Fibroblast of lung (primary cell): ENCODE measurements at regions not wholly inside any gene's neighbourhood (a gene's known extent, or its start where the extent isn't known, plus 50 kb on each side); places are given as distances from the start of the nearest gene placed in this dataset.
A peak's percentile ranks its signal among the peaks of the same experiment; 100 is the strongest.

Experiments
- DNase-seq, 2 donors: peaks; one replicate each; pipeline versions ENCODE4 v3.0.0 to v3.0.0-alpha.2; 2010; ENCODE audit warnings: low read depth in 2 of 2
- H2AFZ ChIP-seq: 2 replicates; pipeline ENCODE4 v1.5.1; 2012; ENCODE audit warnings: low read length, control low read depth, inconsistent platforms
- H3K27ac ChIP-seq: 2 replicates; pipeline ENCODE4 v1.5.1; 2011; ENCODE audit warnings: low read length, control low read depth; ENCODE audit not compliant: insufficient read depth
- H3K27me3 ChIP-seq: 2 replicates; pipeline ENCODE4 v1.5.1; 2011; ENCODE audit warnings: mild to moderate bottlenecking, low read length; ENCODE audit not compliant: control insufficient read depth, insufficient read depth
- H3K36me3 ChIP-seq: 2 replicates; pipeline ENCODE4 v1.5.1; 2011; ENCODE audit warnings: low read length; ENCODE audit not compliant: control insufficient read depth, insufficient read depth
- H3K4me1 ChIP-seq: 2 replicates; pipeline ENCODE4 v1.5.1; 2011; ENCODE audit warnings: low read length; ENCODE audit not compliant: control insufficient read depth, insufficient read depth; ENCODE audit errors: extremely low read depth
- H3K4me2 ChIP-seq: 2 replicates; pipeline ENCODE4 v1.5.1; 2011; ENCODE audit warnings: low read length, control low read depth; ENCODE audit not compliant: insufficient read depth; ENCODE audit errors: extremely low read depth
- H3K4me3 ChIP-seq, 4 experiments: fragments of 200-600 bp in 1 of 4; sonication (generic) in 1 of 4; replicated peaks in 1 of 4; 2 replicates each; pipeline ENCODE4 v1.5.1; 2011 to 2016; ENCODE audit warnings: low read length in 4 of 4, low read depth in 3 of 4, mild to moderate bottlenecking in 3 of 4, control low read depth in 2 of 4, inconsistent platforms in 1 of 4, mixed read lengths in 1 of 4; ENCODE audit not compliant: insufficient read depth in 1 of 4; ENCODE audit errors: control extremely low read depth in 1 of 4
- H3K79me2 ChIP-seq: 2 replicates; pipeline ENCODE4 v1.5.1; 2012; ENCODE audit warnings: mild to moderate bottlenecking, low read length, inconsistent platforms; ENCODE audit not compliant: control insufficient read depth, insufficient read depth
- H3K9ac ChIP-seq: 2 replicates; pipeline ENCODE4 v1.5.1; 2011; ENCODE audit warnings: mild to moderate bottlenecking, low read length, control low read depth; ENCODE audit not compliant: insufficient read depth
- H3K9me3 ChIP-seq: 2 replicates; pipeline ENCODE4 v1.5.1; 2012; ENCODE audit warnings: low read depth, low read length; ENCODE audit not compliant: control insufficient read depth, insufficient read depth
- H4K20me1 ChIP-seq: 2 replicates; pipeline ENCODE4 v1.5.1; 2011; ENCODE audit warnings: low read length; ENCODE audit not compliant: control insufficient read depth, insufficient read depth; ENCODE audit errors: extremely low read depth
- EZH2 ChIP-seq: IDR thresholded peaks from 2 replicates; pipeline ENCODE4 v1.5.1; 2012; ENCODE audit warnings: low read length, control low read depth, mild to moderate bottlenecking; ENCODE audit errors: missing control alignments
- TF ChIP-seq, protein P1 (sequence below), 2 donors: IDR thresholded peaks in 1 of 2; conservative IDR thresholded peaks in 1 of 2; 1 replicate in 1 of 2; 2 replicates in 1 of 2; pipeline ENCODE4 v1.5.1; 2011 to 2012; ENCODE audit warnings: low read length in 2 of 2, control low read depth in 1 of 2, inconsistent platforms in 1 of 2, low read depth in 1 of 2, mild to moderate bottlenecking in 1 of 2

DNA sequence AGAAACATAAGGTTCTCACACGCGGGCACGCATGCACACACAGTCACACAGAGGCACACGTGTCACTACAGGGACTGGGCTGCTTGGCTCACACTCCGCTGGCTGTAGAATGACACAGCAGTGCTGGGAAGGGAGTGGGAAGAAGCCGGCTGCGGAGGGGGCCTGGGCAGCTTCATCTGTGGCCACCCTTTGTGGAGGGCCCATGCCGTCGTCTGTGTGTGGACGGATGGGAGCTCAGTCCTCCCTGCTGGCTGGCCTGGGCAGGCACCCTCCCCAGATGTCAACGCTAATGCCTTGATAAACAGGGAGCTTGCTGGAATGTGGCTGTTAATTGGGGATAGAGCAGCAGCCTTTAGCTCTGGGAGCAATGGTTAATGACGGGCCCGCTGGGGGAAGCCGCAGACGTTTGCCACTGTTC is 621.1 kb downstream of the BCOR start:
- no peak overlapping the region for H3K4me3 ChIP-seq
- TF ChIP-seq, protein P1, sequence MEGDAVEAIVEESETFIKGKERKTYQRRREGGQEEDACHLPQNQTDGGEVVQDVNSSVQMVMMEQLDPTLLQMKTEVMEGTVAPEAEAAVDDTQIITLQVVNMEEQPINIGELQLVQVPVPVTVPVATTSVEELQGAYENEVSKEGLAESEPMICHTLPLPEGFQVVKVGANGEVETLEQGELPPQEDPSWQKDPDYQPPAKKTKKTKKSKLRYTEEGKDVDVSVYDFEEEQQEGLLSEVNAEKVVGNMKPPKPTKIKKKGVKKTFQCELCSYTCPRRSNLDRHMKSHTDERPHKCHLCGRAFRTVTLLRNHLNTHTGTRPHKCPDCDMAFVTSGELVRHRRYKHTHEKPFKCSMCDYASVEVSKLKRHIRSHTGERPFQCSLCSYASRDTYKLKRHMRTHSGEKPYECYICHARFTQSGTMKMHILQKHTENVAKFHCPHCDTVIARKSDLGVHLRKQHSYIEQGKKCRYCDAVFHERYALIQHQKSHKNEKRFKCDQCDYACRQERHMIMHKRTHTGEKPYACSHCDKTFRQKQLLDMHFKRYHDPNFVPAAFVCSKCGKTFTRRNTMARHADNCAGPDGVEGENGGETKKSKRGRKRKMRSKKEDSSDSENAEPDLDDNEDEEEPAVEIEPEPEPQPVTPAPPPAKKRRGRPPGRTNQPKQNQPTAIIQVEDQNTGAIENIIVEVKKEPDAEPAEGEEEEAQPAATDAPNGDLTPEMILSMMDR (conservative IDR thresholded peaks at IDR 0.05 in 1 of 2, IDR thresholded peaks at IDR 0.05 in 1 of 2; ENCODE audit: low read depth in 1 of 2, low read length in 2 of 2) = no peak
- no peak for TF ChIP-seq EZH2
- H3K4me2 ChIP-seq = no peak overlapping the region
- no peak overlapping the region for H2AFZ ChIP-seq
- H3K27ac ChIP-seq = no peak overlapping the region
- no peaks in the 10 kb centered on the region for H3K9me3 ChIP-seq
- no peak for DNase-seq
- no peaks in the 10 kb centered on the region for H3K36me3 ChIP-seq
- no peak overlapping the region for H3K9ac ChIP-seq
- no peaks in the 10 kb centered on the region for H3K79me2 ChIP-seq
- no peaks in the 10 kb centered on the region for H3K27me3 ChIP-seq
- H4K20me1 ChIP-seq = no peaks in the 10 kb centered on the region
- no peaks in the 10 kb centered on the region for H3K4me1 ChIP-seq

DNA sequence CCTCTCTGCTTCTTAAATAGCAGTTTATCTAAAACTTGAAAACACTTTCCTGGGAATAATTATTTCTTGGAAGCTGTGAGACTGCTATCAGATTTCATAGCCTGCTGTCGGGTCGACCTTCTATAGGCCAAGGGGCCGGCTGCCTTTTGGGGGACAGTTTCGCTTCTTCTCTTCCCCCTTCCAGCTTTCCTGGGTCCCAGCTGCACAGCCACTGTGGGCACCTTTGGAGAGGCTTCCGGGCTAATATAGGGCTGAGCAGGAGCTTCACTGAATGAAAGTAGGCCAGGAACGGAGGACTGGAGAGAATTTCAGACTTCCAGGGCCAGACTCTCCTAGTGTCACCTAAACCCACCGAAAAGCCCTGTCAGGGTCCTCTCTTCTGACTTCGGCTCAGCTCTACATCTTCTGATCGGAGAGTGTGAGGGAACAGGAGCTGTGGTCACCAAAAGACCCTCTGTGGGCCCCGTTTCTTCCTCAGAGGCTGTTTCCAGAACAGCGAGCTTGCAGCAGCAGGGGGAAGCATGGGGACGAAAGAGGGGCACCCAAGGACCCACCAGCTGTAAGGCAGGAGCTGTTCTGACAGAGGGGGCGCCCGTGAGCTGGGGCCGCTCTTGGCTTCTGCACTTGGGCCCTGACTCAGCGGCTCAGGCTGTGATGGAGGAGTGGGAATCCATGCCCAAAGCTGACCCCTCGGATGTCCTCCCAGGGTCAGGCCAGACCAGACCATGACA is 620.6 kb downstream of the BCOR start:
- Histone ChIP-seq H3K9ac (no peak overlapping the region), H4K20me1 (no peaks in the 10 kb centered on the region), H2AFZ (no peak overlapping the region), H3K36me3 (no peaks in the 10 kb centered on the region), H3K4me3 (no peak overlapping the region), H3K27me3 (no peaks in the 10 kb centered on the region), H3K4me1 (no peaks in the 10 kb centered on the region), H3K9me3 (no peaks in the 10 kb centered on the region), H3K27ac (no peak overlapping the region), H3K4me2 (no peak overlapping the region), H3K79me2 (no peaks in the 10 kb centered on the region)
- no peak for DNase-seq
- TF ChIP-seq EZH2 = no peak
- TF ChIP-seq, protein P1 (conservative IDR thresholded peaks at IDR 0.05 in 1 of 2, IDR thresholded peaks at IDR 0.05 in 1 of 2; ENCODE audit: low read depth in 1 of 2, low read length in 2 of 2) = no peak

DNA sequence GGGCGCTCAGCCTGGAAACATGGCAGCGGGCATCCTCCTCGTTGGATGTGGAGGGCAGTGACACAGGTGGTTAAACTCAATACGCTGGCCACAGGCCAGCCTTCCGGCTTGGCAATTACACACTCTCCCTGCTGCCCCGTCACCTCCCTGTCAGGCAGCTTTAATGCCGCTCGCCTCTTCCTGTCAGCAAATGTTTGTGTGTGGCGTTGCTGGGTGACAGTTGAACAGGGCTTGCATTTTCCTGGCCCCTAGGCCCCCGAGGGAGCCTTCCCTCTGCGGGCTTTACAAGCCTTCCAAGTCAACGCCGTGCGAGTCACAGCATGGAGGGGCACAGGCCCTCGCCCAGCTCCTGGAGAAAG is 620.0 kb downstream of the BCOR start:
- no peaks in the 10 kb centered on the region for H3K4me1 ChIP-seq
- no peak overlapping the region for H3K4me2 ChIP-seq

More for the DNA sequence above, 620.0 kb downstream of the BCOR start:
- no peak overlapping the region for H3K4me3 ChIP-seq
- no peaks in the 10 kb centered on the region for H3K79me2 ChIP-seq
- H3K36me3 ChIP-seq = no peaks in the 10 kb centered on the region
- TF ChIP-seq EZH2 = no peak
- TF ChIP-seq, protein P1 (conservative IDR thresholded peaks at IDR 0.05 in 1 of 2, IDR thresholded peaks at IDR 0.05 in 1 of 2; ENCODE audit: low read depth in 1 of 2, low read length in 2 of 2) = no peak
- DNase-seq = peak; percentile 13 to 27
- no peak overlapping the region for H3K27ac ChIP-seq
- no peaks in the 10 kb centered on the region for H3K27me3 ChIP-seq
- H3K9me3 ChIP-seq = no peaks in the 10 kb centered on the region
- H3K9ac ChIP-seq = no peak overlapping the region
- no peaks in the 10 kb centered on the region for H4K20me1 ChIP-seq
- H2AFZ ChIP-seq = no peak overlapping the region
